Fibroblast of villous mesenchyme (primary cell): ENCODE measurements at regions not wholly inside any gene's neighbourhood (a gene's known extent, or its start where the extent isn't known, plus 50 kb on each side); places are given as distances from the start of the nearest gene placed in this dataset.

ENCODE experiments used
- DNase-seq: peaks from one replicate; pipeline ENCODE4 v3.0.0-alpha.2; 2010; ENCODE audit warnings: low read depth
- H3K4me3 ChIP-seq: 2 replicates; pipeline ENCODE4 v1.5.1; 2011; ENCODE audit warnings: low read depth, mild to moderate bottlenecking, low read length
- TF ChIP-seq, protein P1 (sequence below): IDR thresholded peaks from 2 replicates; pipeline ENCODE4 v1.5.1; 2012; ENCODE audit warnings: low read depth, mild to moderate bottlenecking, low read length; ENCODE audit not compliant: insufficient read depth

DNA sequence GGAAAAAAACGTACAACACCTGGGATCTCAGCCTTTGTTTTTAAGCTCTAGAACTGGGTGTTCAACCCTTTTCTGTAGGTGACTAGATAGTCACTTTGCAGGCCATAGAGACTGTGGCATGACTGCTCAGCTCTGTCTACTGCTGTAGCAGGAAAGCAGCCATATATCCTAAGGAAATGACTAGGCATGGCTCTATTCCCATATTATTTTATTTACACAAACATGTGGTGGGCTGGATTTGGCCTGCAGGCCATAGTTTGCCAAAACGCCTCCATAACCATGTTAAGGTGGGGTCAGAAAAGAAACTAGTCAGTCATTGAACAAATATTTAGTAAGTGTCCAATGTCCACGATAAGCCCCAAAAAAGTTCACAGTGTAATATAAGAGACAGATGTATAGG, 452.5 kb downstream of the MCTP2 start:
- H3K4me3 ChIP-seq: no peak overlapping the region
- no peak for DNase-seq
- TF ChIP-seq, protein P1, sequence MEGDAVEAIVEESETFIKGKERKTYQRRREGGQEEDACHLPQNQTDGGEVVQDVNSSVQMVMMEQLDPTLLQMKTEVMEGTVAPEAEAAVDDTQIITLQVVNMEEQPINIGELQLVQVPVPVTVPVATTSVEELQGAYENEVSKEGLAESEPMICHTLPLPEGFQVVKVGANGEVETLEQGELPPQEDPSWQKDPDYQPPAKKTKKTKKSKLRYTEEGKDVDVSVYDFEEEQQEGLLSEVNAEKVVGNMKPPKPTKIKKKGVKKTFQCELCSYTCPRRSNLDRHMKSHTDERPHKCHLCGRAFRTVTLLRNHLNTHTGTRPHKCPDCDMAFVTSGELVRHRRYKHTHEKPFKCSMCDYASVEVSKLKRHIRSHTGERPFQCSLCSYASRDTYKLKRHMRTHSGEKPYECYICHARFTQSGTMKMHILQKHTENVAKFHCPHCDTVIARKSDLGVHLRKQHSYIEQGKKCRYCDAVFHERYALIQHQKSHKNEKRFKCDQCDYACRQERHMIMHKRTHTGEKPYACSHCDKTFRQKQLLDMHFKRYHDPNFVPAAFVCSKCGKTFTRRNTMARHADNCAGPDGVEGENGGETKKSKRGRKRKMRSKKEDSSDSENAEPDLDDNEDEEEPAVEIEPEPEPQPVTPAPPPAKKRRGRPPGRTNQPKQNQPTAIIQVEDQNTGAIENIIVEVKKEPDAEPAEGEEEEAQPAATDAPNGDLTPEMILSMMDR: no peak

DNA sequence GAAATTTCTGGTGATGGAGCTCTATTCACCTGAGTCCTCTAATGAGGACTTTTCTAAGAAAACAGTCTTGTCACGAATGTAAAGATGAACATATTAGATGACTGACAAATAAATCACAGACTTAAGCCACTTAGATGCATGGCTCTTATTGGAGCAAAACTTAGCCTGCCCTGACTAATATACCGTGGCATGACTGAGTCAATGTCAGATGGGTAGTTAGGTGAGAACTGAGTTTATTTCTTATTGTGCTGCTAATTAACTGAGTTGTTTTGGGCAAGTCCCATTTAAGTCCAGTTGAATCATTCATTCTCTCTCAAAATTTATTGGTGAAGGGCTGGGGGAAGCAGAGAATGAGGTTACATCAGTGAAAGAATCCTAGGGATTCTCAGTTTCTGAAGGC, 459.8 kb downstream of the MCTP2 start:
- no peak overlapping the region for H3K4me3 ChIP-seq
- DNase-seq: no peak
- TF ChIP-seq, protein P1: no peak

DNA sequence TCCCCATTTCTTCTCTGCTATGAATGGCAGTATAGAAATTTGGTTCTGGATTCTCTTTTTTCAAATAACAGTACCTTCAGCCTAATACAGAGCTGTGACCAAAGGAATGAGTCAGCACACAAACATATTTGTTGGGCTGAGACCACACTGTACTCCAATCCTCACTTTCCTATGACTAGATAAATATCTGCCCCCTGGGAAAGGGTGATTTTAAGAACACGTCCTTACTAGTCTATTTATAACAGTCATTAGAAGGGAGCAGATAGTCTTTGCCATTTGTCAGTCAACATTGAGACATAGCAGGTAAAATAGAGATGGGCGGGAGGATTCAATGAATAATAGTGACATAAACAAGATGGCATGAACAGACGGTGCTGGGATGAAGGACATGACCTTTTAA, 461.3 kb downstream of the MCTP2 start:
- H3K4me3 ChIP-seq: no peak overlapping the region
- TF ChIP-seq, protein P1: no peak
- no peak for DNase-seq

DNA sequence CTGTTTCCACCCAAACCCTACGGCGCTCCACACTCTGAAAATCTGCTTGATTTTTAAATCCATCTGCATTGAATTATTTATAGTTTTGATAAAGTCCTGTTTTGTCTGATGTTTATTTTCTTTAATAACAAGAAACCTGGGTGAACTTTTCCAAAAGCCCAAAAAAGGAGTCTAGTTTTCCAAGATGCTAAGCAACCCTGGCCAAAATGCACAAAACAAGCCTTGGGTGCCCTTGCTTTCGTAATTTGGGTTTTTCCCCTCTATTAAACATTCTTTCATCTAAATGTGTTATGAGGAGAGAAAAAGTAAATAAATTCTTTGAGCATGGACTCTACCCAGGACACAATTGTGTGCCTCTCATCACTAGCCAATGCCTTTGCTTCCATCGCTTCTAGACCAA, 468.9 kb downstream of the MCTP2 start:
- TF ChIP-seq, protein P1: no peak
- peak; percentile 10 for DNase-seq
- no peak overlapping the region for H3K4me3 ChIP-seq

DNA sequence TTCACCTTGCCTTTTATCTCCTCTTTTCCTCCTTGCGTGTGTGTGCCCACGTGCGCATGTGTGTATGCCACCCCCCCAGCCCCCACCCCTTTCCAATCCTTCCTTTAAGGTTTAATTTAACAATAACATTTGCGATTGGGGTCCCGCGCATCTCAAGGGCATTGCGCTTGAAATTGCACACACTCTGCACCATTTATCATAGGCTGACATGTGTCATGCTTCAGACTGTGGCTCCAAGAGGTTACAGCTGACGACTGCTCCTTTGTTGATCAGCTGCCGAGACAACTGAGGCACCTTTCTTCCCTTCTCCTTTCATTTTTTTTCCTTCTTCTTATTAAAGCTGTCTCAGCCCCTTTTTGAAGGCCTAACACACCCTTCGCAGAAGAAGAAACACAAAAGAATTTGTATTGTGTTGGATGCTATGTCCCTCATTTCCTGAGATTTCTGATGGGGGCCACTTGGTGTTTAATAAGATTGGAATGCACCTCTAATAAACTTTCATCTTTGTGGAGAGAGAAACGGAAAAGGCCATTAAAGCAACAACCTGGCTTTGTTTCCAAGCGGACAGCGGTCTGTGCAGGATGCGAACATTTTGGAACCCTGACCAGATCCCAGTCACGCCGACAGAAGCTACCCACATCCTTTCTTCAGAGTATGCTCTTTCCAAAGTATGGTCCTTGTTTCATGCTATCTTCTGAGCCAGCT, 470.1 kb downstream of the MCTP2 start:
- TF ChIP-seq, protein P1: no peak
- DNase-seq: no peak
- H3K4me3 ChIP-seq: no peak overlapping the region

DNA sequence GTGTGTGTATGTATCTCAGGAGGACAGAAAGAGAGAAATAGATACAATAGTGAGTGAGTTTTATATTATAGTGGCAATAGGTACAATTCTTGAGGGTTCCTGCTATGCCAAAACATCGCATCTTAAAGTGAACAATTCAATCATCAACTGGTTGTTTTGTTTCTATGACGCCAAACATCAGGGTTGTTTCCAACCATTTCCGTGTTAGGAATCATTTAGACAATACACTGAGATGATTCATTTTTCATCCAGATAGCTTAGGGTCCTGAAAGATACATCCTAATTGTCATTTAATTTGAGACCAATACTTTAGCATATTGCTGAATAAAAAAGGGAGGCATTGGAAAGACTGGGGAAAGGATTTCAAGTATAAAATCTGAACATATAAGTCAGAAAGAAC, 472.2 kb downstream of the MCTP2 start:
- H3K4me3 ChIP-seq: no peak overlapping the region
- no peak for DNase-seq
- TF ChIP-seq, protein P1: no peak

DNA sequence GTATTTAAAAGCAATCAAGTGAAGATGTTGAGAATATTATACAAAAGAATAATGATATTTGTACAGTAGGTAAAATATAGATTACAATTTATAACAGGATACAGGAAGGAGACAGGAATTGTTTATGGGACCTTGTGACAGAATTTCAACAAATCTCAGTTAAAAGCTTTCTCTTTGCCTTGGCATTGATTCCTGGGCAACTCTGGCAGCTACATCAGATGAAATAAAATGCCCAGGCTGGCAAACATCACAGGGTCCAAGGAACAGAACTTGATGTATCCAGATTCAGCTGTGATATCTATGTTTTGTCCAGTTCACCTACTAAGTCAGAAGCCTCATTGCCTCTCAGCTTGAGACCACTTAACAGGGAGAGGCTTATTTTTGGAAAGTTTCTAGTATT, 473.1 kb downstream of the MCTP2 start:
- H3K4me3 ChIP-seq: no peak overlapping the region
- DNase-seq: no peak
- TF ChIP-seq, protein P1: no peak
